SK-N-MC (cell line): ENCODE measurements at regions not wholly inside any gene's neighbourhood (a gene's known extent, or its start where the extent isn't known, plus 50 kb on each side); places are given as distances from the start of the nearest gene placed in this dataset.

Source experiments
- EZH2 ChIP-seq: fragments of 200-600 bp; sonication (generic); IDR thresholded peaks from one replicate; pipeline ENCODE4 v1.6.1; 2017; ENCODE audit warnings: antibody characterized with exemption
- POLR2AphosphoS5 ChIP-seq: IDR thresholded peaks from 2 replicates; pipeline ENCODE4 v1.6.1; 2012; ENCODE audit warnings: mild to moderate bottlenecking, low read depth, low read length, borderline replicate concordance

- TF ChIP-seq POLR2AphosphoS5 (no peak), EZH2 (no peak)
Observed at GRCh38 chr12:18878676-18879180, 140.8 kb downstream of the CAPZA3 start.
